Thymus (tissue), 11 donors: ENCODE measurements at regions not wholly inside any gene's neighbourhood (a gene's known extent, or its start where the extent isn't known, plus 50 kb on each side); places are given as distances from the start of the nearest gene placed in this dataset.
"Not testable (repeated sequence)": the region's sequence is repeated elsewhere in the genome, so short reads cannot be mapped to it uniquely, and the experiment has no call there.

Source experiments
- DNase-seq, 9 donors: peaks; one replicate each; pipeline ENCODE4 v3.0.0-alpha.2; 2013; ENCODE audit warnings: low spot score in 9 of 9, low read depth in 6 of 9, missing footprints in 1 of 9
- H3K27ac ChIP-seq, 2 donors: one replicate each; pipeline ENCODE4 v1.5.1; 2013; ENCODE audit warnings: control low read depth in 1 of 2, low read depth in 1 of 2, low read length in 1 of 2, mild to moderate bottlenecking in 1 of 2, moderate library complexity in 1 of 2
- H3K27me3 ChIP-seq, 2 donors: one replicate each; pipeline ENCODE4 v1.5.1; 2013; ENCODE audit warnings: low read length in 1 of 2; ENCODE audit not compliant: control insufficient read depth in 2 of 2, insufficient read depth in 1 of 2
- H3K36me3 ChIP-seq, 2 donors: one replicate each; pipeline ENCODE4 v1.5.1; 2013; ENCODE audit warnings: low read length in 1 of 2, mild to moderate bottlenecking in 1 of 2, moderate library complexity in 1 of 2; ENCODE audit not compliant: control insufficient read depth in 2 of 2, insufficient read depth in 2 of 2
- H3K4me1 ChIP-seq, 2 donors: one replicate each; pipeline ENCODE4 v1.5.1; 2013; ENCODE audit warnings: low read length in 2 of 2; ENCODE audit not compliant: control insufficient read depth in 2 of 2, insufficient read depth in 2 of 2
- H3K4me3 ChIP-seq, 2 donors: one replicate each; pipeline ENCODE4 v1.5.1; 2013; ENCODE audit warnings: low read length in 2 of 2, control low read depth in 1 of 2, mild to moderate bottlenecking in 1 of 2
- H3K9me3 ChIP-seq, 2 donors: one replicate each; pipeline ENCODE4 v1.5.1; 2013; ENCODE audit warnings: low read length in 1 of 2, mild to moderate bottlenecking in 1 of 2; ENCODE audit not compliant: control insufficient read depth in 2 of 2, insufficient read depth in 1 of 2
- WGBS: extraction: QIAGEN DNeasy Blood & Tissue Kit; methylation state at CpG from one replicate; pipeline ENCODE4 v1.1.7; 2013; 5-methylcytosine and 5-hydroxymethylcytosine counted together
- donor health status: healthy.

GRCh38 chr2:167558272-167558991 lies 670.2 kb downstream of the XIRP2 start:
- 97% methylated on average over 20 of the region's 20 CpGs for WGBS
- not testable (repeated sequence) for H3K9me3 ChIP-seq, DNase-seq, H3K27me3 ChIP-seq, H3K4me1 ChIP-seq, H3K27ac ChIP-seq, H3K4me3 ChIP-seq, H3K36me3 ChIP-seq

- 96% methylated on average over 2 of the region's 2 CpGs for WGBS
- no peak overlapping the region for H3K27ac ChIP-seq
- H3K36me3 ChIP-seq = no peaks in the 10 kb centered on the region
- no peak overlapping the region for H3K4me3 ChIP-seq
- no peaks in the 10 kb centered on the region for H3K9me3 ChIP-seq
- no peak for DNase-seq
- no peaks in the 10 kb centered on the region for H3K4me1 ChIP-seq
- H3K27me3 ChIP-seq = no peaks in the 10 kb centered on the region
Measured at GRCh38 chr2:167555098-167555720, 666.9 kb downstream of the XIRP2 start.

GRCh38 chr2:167553635-167554034 lies 665.4 kb downstream of the XIRP2 start:
- no peaks in the 10 kb centered on the region for H3K27me3 ChIP-seq
- no peak for DNase-seq
- H3K36me3 ChIP-seq = no peaks in the 10 kb centered on the region
- WGBS = 100% methylated on average over 2 of the region's 2 CpGs
- H3K27ac ChIP-seq = no peak overlapping the region
- no peak overlapping the region for H3K4me3 ChIP-seq
- H3K9me3 ChIP-seq = no peaks in the 10 kb centered on the region
- H3K4me1 ChIP-seq = no peaks in the 10 kb centered on the region

- no peaks in the 10 kb centered on the region for H3K9me3 ChIP-seq
- 72% methylated on average over 4 of the region's 4 CpGs for WGBS
- no peak for DNase-seq
- H3K36me3 ChIP-seq = no peaks in the 10 kb centered on the region
- no peaks in the 10 kb centered on the region for H3K27me3 ChIP-seq
- no peak overlapping the region for H3K27ac ChIP-seq
- no peak overlapping the region for H3K4me3 ChIP-seq
- no peaks in the 10 kb centered on the region for H3K4me1 ChIP-seq
Measured at GRCh38 chr2:167551416-167551815, 663.1 kb downstream of the XIRP2 start.

GRCh38 chr2:167550448-167550847 lies 662.2 kb downstream of the XIRP2 start:
- Histone ChIP-seq H3K9me3 (no peaks in the 10 kb centered on the region), H3K36me3 (no peaks in the 10 kb centered on the region), H3K4me1 (no peaks in the 10 kb centered on the region), H3K4me3 (no peak overlapping the region), H3K27ac (no peak overlapping the region), H3K27me3 (no peaks in the 10 kb centered on the region)
- WGBS = 98% methylated on average over 1 of the region's 1 CpG
- DNase-seq = peak in 1 of 9 donors; percentile 3

GRCh38 chr2:167548396-167548795 lies 660.1 kb downstream of the XIRP2 start:
- Histone ChIP-seq H3K27ac (no peak overlapping the region), H3K4me1 (no peaks in the 10 kb centered on the region), H3K4me3 (no peak overlapping the region), H3K9me3 (no peaks in the 10 kb centered on the region), H3K36me3 (no peaks in the 10 kb centered on the region), H3K27me3 (no peaks in the 10 kb centered on the region)
- no peak for DNase-seq
- 84% methylated on average over 2 of the region's 2 CpGs for WGBS

GRCh38 chr2:167544602-167545001 lies 656.3 kb downstream of the XIRP2 start:
- no peaks in the 10 kb centered on the region for H3K36me3 ChIP-seq
- no peak overlapping the region for H3K4me3 ChIP-seq
- whole genome bisulfite sequencing = 98% methylated on average over 19 of the region's 19 CpGs
- H3K27ac ChIP-seq = no peak overlapping the region
- no peak for DNase-seq
- H3K9me3 ChIP-seq = no peaks in the 10 kb centered on the region
- no peaks in the 10 kb centered on the region for H3K4me1 ChIP-seq
- no peaks in the 10 kb centered on the region for H3K27me3 ChIP-seq

GRCh38 chr2:167543721-167544120 lies 655.4 kb downstream of the XIRP2 start:
- no peak overlapping the region for H3K4me3 ChIP-seq
- H3K9me3 ChIP-seq = no peaks in the 10 kb centered on the region
- no peak for DNase-seq
- H3K27me3 ChIP-seq = no peaks in the 10 kb centered on the region
- H3K27ac ChIP-seq = no peak overlapping the region
- no peaks in the 10 kb centered on the region for H3K4me1 ChIP-seq
- WGBS = 96% methylated on average over 4 of the region's 4 CpGs
- H3K36me3 ChIP-seq = no peaks in the 10 kb centered on the region

- no peaks in the 10 kb centered on the region for H3K36me3 ChIP-seq
- no peak for DNase-seq
- H3K4me1 ChIP-seq = no peaks in the 10 kb centered on the region
- H3K27me3 ChIP-seq = no peaks in the 10 kb centered on the region
- 98% methylated on average over 4 of the region's 4 CpGs for WGBS
- H3K4me3 ChIP-seq = no peak overlapping the region
- H3K27ac ChIP-seq = no peak overlapping the region
- no peaks in the 10 kb centered on the region for H3K9me3 ChIP-seq
Measured at GRCh38 chr2:167537743-167538142, 649.5 kb downstream of the XIRP2 start.
